Endodermal cell (in vitro differentiated cells): ENCODE measurements at regions not wholly inside any gene's neighbourhood (a gene's known extent, or its start where the extent isn't known, plus 50 kb on each side); places are given as distances from the start of the nearest gene placed in this dataset.

Source experiments
- DNase-seq: peaks from one replicate; pipeline ENCODE4 v3.0.0-alpha.2; 2017
- H3K27ac ChIP-seq: 2 replicates; pipeline ENCODE4 v1.5.1; 2013; ENCODE audit warnings: mild to moderate bottlenecking, low read depth, low read length, moderate library complexity
- H3K27me3 ChIP-seq: 2 replicates; pipeline ENCODE4 v1.6.1; 2013; ENCODE audit warnings: mild to moderate bottlenecking, low read length, moderate library complexity; ENCODE audit not compliant: insufficient read depth, control insufficient read depth, poor library complexity, severe bottlenecking
- H3K36me3 ChIP-seq: 2 replicates; pipeline ENCODE4 v1.7.0; 2013; ENCODE audit warnings: mild to moderate bottlenecking, low read length, moderate library complexity; ENCODE audit not compliant: control insufficient read depth, insufficient read depth
- H3K4me1 ChIP-seq: one replicate; pipeline ENCODE4 v1.7.0; 2013; ENCODE audit warnings: low read length; ENCODE audit not compliant: control insufficient read depth, insufficient read depth
- H3K4me3 ChIP-seq: 2 replicates; pipeline ENCODE4 v1.5.1; 2013; ENCODE audit warnings: mild to moderate bottlenecking, low read length, moderate library complexity
- H3K9ac ChIP-seq: 2 replicates; pipeline ENCODE4 v1.6.1; 2013; ENCODE audit warnings: mild to moderate bottlenecking, low read length, moderate library complexity; ENCODE audit not compliant: poor library complexity, severe bottlenecking; ENCODE audit errors: extremely low read depth
- H3K9me3 ChIP-seq: 2 replicates; pipeline ENCODE4 v1.6.1; 2013; ENCODE audit warnings: mild to moderate bottlenecking, low read length, moderate library complexity; ENCODE audit not compliant: control insufficient read depth
- H3K27ac Mint-ChIP-seq: 2 replicates; pipeline ENCODE4 v1.8.0; 2020; ENCODE audit warnings: mixed read lengths
- H3K27me3 Mint-ChIP-seq: 2 replicates; pipeline ENCODE4 v1.8.0; 2021; ENCODE audit warnings: mild to moderate bottlenecking, mixed read lengths; ENCODE audit not compliant: insufficient read depth
- H3K36me3 Mint-ChIP-seq: 2 replicates; pipeline ENCODE4 v1.8.0; 2020; ENCODE audit warnings: low read depth, mixed read lengths
- H3K4me1 Mint-ChIP-seq: 2 replicates; pipeline ENCODE4 v1.8.0; 2020; ENCODE audit warnings: mixed read lengths
- H3K4me3 Mint-ChIP-seq: 2 replicates; pipeline ENCODE4 v1.8.0; 2020; ENCODE audit warnings: mild to moderate bottlenecking, moderate library complexity, mixed read lengths
- H3K9me3 Mint-ChIP-seq: 2 replicates; pipeline ENCODE4 v1.8.0; 2020; ENCODE audit warnings: mild to moderate bottlenecking, mixed read lengths
- WGBS, 2 experiments: methylation state at CpG; one replicate each; pipeline versions ENCODE4 v1.1.5 to v1.1.7; 2013; ENCODE audit warnings: missing lambda C conversion rate in 2 of 2, mixed read lengths in 1 of 2; ENCODE audit not compliant: insufficient coverage in 1 of 2, insufficient read length in 1 of 2; 5-methylcytosine and 5-hydroxymethylcytosine counted together
- TF ChIP-seq, protein P1 (sequence below): fragments of 200-600 bp; sonication (generic); conservative IDR thresholded peaks from 2 replicates; pipeline ENCODE4 v1.5.0; 2021; ENCODE audit warnings: antibody characterized with exemption, mild to moderate bottlenecking

DNA sequence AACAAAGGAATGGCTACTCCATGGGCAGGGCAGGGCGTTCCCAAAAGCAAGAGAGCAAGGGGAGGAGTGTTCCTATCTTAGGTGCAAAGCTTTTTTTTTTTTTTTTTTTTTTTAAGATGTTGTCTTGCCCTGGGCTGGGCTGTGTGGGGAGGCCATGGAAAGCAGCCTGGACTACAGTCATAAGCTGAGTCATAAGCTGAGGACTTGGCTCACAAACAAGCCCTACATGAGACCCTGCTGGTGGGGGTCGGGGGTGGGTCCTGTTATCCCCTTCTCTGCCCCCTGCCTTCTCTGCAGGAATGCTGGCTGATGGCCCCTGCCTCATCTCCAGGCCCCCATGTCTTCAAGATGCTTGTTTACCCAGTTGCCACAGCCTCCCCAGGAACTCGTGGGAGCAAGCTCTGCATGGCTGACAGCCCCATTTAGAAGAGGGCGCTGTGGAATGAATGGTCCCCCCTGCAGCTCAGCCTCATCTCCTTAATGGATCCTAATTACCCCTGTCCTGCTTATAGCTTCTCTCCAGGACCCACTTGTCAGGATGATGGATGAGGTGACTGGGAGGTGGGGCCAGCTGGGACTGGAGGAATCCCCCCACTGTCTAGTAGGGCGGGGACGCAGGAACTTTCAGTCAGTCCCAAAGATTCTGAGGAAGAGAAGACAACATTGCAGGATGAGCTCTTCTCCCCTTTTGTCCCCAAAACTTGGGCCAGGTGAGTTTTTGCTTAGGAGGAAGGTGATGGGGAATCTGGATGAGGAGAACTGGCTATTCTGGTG is 340.8 kb upstream of the PODXL start:
- TF ChIP-seq, protein P1, sequence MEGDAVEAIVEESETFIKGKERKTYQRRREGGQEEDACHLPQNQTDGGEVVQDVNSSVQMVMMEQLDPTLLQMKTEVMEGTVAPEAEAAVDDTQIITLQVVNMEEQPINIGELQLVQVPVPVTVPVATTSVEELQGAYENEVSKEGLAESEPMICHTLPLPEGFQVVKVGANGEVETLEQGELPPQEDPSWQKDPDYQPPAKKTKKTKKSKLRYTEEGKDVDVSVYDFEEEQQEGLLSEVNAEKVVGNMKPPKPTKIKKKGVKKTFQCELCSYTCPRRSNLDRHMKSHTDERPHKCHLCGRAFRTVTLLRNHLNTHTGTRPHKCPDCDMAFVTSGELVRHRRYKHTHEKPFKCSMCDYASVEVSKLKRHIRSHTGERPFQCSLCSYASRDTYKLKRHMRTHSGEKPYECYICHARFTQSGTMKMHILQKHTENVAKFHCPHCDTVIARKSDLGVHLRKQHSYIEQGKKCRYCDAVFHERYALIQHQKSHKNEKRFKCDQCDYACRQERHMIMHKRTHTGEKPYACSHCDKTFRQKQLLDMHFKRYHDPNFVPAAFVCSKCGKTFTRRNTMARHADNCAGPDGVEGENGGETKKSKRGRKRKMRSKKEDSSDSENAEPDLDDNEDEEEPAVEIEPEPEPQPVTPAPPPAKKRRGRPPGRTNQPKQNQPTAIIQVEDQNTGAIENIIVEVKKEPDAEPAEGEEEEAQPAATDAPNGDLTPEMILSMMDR: no peak
- peaks cover 1% of the 10 kb centered on the region for H3K36me3 Mint-ChIP-seq
- peaks cover 42% of the 10 kb centered on the region for H3K4me1 Mint-ChIP-seq
- Histone ChIP-seq H3K4me3 (peak overlapping the region; percentile 53), H3K36me3 (no peaks in the 10 kb centered on the region), H3K27ac (peak overlapping the region; percentile 65), H3K9ac (no peak overlapping the region), H3K27me3 (no peaks in the 10 kb centered on the region), H3K9me3 (no peaks in the 10 kb centered on the region), H3K4me1 (peaks cover 19% of the 10 kb centered on the region)
- H3K9me3 Mint-ChIP-seq: no peaks in the 10 kb centered on the region
- H3K4me3 Mint-ChIP-seq: peak overlapping the region; percentile 36
- peak; percentile 93 for DNase-seq
- WGBS, 2 experiments: 54 to 64% methylated on average over 4 to 6 of the region's 6 CpGs
- peak overlapping the region; percentile 94 for H3K27ac Mint-ChIP-seq
- no peaks in the 10 kb centered on the region for H3K27me3 Mint-ChIP-seq

DNA sequence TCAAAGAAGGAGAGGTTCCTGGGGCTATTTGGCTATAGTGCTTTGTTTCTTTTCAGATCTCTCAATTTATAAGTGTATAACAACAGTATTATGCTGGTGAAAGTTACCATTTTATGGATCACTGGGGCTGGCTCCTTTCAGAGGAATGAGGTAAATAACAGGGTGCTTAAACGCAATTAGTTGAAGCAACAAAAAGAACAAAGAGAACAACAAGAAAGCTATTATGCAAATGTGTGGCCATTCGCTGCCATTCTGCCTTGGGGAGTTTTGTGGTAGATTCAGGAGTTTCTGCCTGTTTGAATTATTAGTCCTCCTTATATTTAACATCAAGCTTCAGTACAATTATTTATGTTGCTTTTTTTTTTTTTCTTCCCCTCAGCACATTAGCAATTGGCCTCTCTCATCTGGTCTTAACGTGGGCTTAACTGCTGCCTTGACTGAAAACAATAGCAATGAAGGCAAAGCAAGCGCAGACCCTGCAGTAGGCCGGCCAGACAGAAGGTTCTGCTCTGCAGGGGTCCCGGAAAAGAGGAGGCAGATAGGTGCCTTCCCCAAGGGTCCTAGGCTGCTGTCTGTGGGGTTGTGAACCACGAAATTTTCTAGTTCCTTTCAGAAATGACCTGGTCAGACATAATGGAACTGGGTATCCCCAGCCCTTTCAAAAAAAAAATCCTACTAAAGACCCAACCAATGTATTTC is 339.9 kb upstream of the PODXL start:
- peak overlapping the region; percentile 53 for H3K4me3 ChIP-seq
- DNase-seq: peak; percentile 84
- Mint-ChIP-seq H3K9me3 (no peaks in the 10 kb centered on the region), H3K4me3 (peak overlapping the region; percentile 3), H3K27me3 (no peaks in the 10 kb centered on the region), H3K27ac (peak overlapping the region; percentile 94), H3K36me3 (no peaks in the 10 kb centered on the region), H3K4me1 (peaks cover 42% of the 10 kb centered on the region)
- no peaks in the 10 kb centered on the region for H3K36me3 ChIP-seq
- peak overlapping the region; percentile 45 for H3K27ac ChIP-seq
- TF ChIP-seq, protein P1: no peak
- no peaks in the 10 kb centered on the region for H3K9me3 ChIP-seq
- peaks cover 19% of the 10 kb centered on the region for H3K4me1 ChIP-seq
- 3 to 12% methylated on average over 6 to 7 of the region's 7 CpGs for WGBS, 2 experiments
- H3K9ac ChIP-seq: peak overlapping the region; percentile 3
- H3K27me3 ChIP-seq: no peaks in the 10 kb centered on the region

DNA sequence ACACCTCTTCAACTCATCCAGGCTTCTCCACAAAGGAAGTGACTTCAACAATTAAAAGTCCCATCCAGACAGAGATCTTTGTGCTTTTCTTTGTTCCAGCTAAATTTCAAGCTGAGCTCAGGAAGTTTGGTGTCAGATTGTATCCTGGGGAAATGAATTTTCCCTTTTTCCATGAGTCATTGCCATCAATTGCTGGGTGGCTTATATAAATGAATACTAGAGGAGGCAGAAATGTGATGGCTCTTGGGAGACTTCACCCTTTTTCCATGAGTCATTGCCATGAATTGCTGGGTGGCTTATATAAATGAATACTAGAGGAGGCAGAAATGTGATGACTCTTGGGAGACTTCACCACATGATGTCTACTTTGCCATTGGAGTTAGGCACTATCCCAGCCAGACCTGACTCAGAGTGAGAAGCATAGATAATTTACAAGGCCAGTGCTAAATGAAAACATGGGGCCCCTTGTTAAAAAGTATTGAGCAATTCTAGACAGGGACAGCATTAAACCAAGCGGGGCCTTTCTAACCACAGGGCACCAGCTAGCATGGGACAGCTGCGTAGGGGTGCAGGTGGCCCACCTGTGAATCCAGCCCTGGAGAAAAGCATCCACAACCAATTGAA is 339.2 kb upstream of the PODXL start:
- Mint-ChIP-seq H3K36me3 (no peaks in the 10 kb centered on the region), H3K27me3 (no peaks in the 10 kb centered on the region), H3K4me3 (no peak overlapping the region), H3K27ac (peak overlapping the region; percentile 94), H3K9me3 (no peaks in the 10 kb centered on the region), H3K4me1 (peaks cover 38% of the 10 kb centered on the region)
- 49 to 53% methylated on average over 2 of the region's 2 CpGs for WGBS, 2 experiments
- Histone ChIP-seq H3K27me3 (no peaks in the 10 kb centered on the region), H3K4me3 (no peak overlapping the region), H3K4me1 (peaks cover 19% of the 10 kb centered on the region), H3K9me3 (no peaks in the 10 kb centered on the region), H3K9ac (no peak overlapping the region), H3K36me3 (no peaks in the 10 kb centered on the region), H3K27ac (peak overlapping the region; percentile 45)
- peak; percentile 70 for DNase-seq
- TF ChIP-seq, protein P1: no peak
